ENCODE measurements at regions not wholly inside any gene's neighbourhood (a gene's known extent, or its start where the extent isn't known, plus 50 kb on each side); places are given as distances from the start of the nearest gene placed in this dataset.

GRCh38 chr4:152126238-152126637, 365.4 kb upstream of the GATB start:
- no peak for TF ChIP-seq CTCF (IDR thresholded peaks at IDR 0.05; ENCODE audit: insufficient read depth, low read depth, low read length, missing control alignments)
- no peak for DNase-seq (ENCODE audit: low read depth)
- no peak overlapping the region for H3K4me3 ChIP-seq (ENCODE audit: low read depth, low read length)

- no peak for TF ChIP-seq CTCF (IDR thresholded peaks at IDR 0.05; ENCODE audit: insufficient read depth, low read depth, low read length, missing control alignments)
These were observed 358.2 kb upstream of the GATB start for GRCh38 chr4:152118819-152119553.

GRCh38 chr4:152117933-152118507, 357.2 kb upstream of the GATB start:
- no peak for DNase-seq (ENCODE audit: low read depth)
- H3K4me3 ChIP-seq (ENCODE audit: low read depth, low read length) = no peak overlapping the region
- no peak for TF ChIP-seq CTCF (IDR thresholded peaks at IDR 0.05; ENCODE audit: insufficient read depth, low read depth, low read length, missing control alignments)

More at GRCh38 chr4:152118819-152119553, 358.2 kb upstream of the GATB start:
- no peak overlapping the region for H3K4me3 ChIP-seq (ENCODE audit: low read depth, low read length)
- no peak for DNase-seq (ENCODE audit: low read depth)

GRCh38 chr4:152117520-152117919, 356.7 kb upstream of the GATB start:
- TF ChIP-seq CTCF (IDR thresholded peaks at IDR 0.05; ENCODE audit: insufficient read depth, low read depth, low read length, missing control alignments) = no peak
- H3K4me3 ChIP-seq (ENCODE audit: low read depth, low read length) = no peak overlapping the region
- no peak for DNase-seq (ENCODE audit: low read depth)

- H3K4me3 ChIP-seq (ENCODE audit: low read depth, low read length) = no peak overlapping the region
- DNase-seq (ENCODE audit: low read depth) = no peak
- no peak for TF ChIP-seq CTCF (IDR thresholded peaks at IDR 0.05; ENCODE audit: insufficient read depth, low read depth, low read length, missing control alignments)
These were observed 356.2 kb upstream of the GATB start for GRCh38 chr4:152117054-152117453.

- no peak for TF ChIP-seq CTCF (IDR thresholded peaks at IDR 0.05; ENCODE audit: insufficient read depth, low read depth, low read length, missing control alignments)
- peak; percentile 32 for DNase-seq (ENCODE audit: low read depth)
- H3K4me3 ChIP-seq (ENCODE audit: low read depth, low read length) = no peak overlapping the region
These were observed 355.0 kb upstream of the GATB start for GRCh38 chr4:152115794-152116193.
